Stimulated activated memory B cell treated with anti-CD40 and anti-IgM and Interleukin-4, amounts not matched to agents 10 μg/mL and 1 μg/mL and 100 μg/mL, for 72 hours (primary cell): ENCODE measurements at regions not wholly inside any gene's neighbourhood (a gene's known extent, or its start where the extent isn't known, plus 50 kb on each side); places are given as distances from the start of the nearest gene placed in this dataset.

Experiments
- ATAC-seq: fragments of 150-1000 bp; cut with Tn5 transposase; 2 replicates; pipeline ENCODE4 v1.10.0; 2021
- H3K27ac Mint-ChIP-seq: one replicate; pipeline ENCODE4 v1.8.0; 2022; ENCODE audit warnings: mild to moderate bottlenecking, mixed read lengths
- H3K27me3 Mint-ChIP-seq: one replicate; pipeline ENCODE4 v1.8.0; 2022; ENCODE audit warnings: mixed read lengths
- H3K36me3 Mint-ChIP-seq: one replicate; pipeline ENCODE4 v1.8.0; 2022; ENCODE audit warnings: mixed read lengths
- H3K4me1 Mint-ChIP-seq: one replicate; pipeline ENCODE4 v1.8.0; 2022; ENCODE audit warnings: mixed read lengths
- H3K4me3 Mint-ChIP-seq: one replicate; pipeline ENCODE4 v1.8.0; 2022; ENCODE audit warnings: mild to moderate bottlenecking, moderate library complexity, mixed read lengths
- H3K9me3 Mint-ChIP-seq: one replicate; pipeline ENCODE4 v1.8.0; 2022; ENCODE audit warnings: mixed read lengths

DNA sequence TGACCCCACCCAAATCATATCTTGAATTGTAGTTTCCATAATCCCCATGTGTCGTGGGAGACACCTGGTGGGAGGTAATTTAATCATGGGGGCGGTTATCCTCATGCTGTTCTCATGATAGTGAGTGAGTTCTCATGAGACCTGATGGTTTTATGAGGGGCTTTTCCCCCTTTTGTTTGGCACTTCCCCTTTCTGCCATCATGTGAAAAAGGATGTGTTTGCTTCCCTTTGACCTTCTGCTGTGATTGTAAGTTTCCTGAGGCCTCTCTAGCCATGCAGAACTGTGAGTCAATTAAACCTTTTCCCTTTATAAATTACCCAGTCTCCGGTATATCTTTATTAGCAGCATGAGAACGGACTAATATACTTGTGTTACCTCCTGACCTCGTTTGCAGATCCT is 156.6 kb upstream of the MTNR1B start:
- no peak for ATAC-seq

DNA sequence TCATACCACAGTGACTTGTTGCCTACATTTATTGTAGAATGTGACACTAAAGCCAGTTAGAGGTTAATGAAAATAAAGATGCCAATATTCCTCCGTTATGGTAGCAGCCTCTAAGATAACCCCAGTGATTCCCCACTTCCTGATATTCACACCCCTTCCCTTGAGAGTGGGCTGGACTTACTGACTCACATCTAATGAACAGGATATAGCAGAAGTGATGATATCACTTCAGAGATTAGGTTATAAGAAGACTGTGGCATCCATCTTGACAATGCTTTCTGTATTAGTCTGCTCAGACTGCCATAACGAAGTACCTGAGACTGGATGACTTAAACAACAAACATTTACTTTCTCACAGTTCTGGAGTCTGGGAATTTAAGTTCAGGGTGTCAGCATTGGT is 149.6 kb upstream of the MTNR1B start:
- Mint-ChIP-seq H3K36me3 (no peaks in the 10 kb centered on the region), H3K4me1 (no peaks in the 10 kb centered on the region), H3K27ac (no peak overlapping the region), H3K9me3 (no peaks in the 10 kb centered on the region), H3K4me3 (no peak overlapping the region), H3K27me3 (no peaks in the 10 kb centered on the region)
- no peak for ATAC-seq

More for the DNA sequence above, 156.6 kb upstream of the MTNR1B start:
- H3K27ac Mint-ChIP-seq: no peak overlapping the region
- no peak overlapping the region for H3K4me3 Mint-ChIP-seq
- H3K27me3 Mint-ChIP-seq: no peaks in the 10 kb centered on the region
- H3K4me1 Mint-ChIP-seq: no peaks in the 10 kb centered on the region
- peaks cover 3% of the 10 kb centered on the region for H3K9me3 Mint-ChIP-seq
- H3K36me3 Mint-ChIP-seq: no peaks in the 10 kb centered on the region

DNA sequence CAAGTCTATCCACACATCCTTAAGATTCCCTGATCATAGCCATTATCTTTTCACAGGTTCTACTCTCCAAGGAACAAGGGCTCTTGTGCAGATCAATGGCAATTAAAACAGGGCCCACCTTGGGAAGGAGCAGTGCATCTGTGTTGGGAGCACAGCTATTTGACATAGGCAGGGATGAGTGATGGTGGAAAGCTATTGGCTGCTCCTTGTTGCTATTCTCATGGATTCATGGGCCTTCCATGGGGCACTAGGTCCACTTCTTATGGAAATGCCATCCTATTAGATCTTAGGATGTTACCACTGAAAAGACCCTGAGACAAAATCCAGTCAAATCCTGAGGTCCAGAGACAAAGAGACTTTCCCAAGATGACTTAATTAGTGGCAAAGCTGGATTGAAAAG is 148.6 kb upstream of the MTNR1B start:
- no peak overlapping the region for H3K27ac Mint-ChIP-seq
- no peaks in the 10 kb centered on the region for H3K36me3 Mint-ChIP-seq
- H3K9me3 Mint-ChIP-seq: no peaks in the 10 kb centered on the region
- no peaks in the 10 kb centered on the region for H3K27me3 Mint-ChIP-seq
- no peaks in the 10 kb centered on the region for H3K4me1 Mint-ChIP-seq
- no peak for ATAC-seq
- no peak overlapping the region for H3K4me3 Mint-ChIP-seq

DNA sequence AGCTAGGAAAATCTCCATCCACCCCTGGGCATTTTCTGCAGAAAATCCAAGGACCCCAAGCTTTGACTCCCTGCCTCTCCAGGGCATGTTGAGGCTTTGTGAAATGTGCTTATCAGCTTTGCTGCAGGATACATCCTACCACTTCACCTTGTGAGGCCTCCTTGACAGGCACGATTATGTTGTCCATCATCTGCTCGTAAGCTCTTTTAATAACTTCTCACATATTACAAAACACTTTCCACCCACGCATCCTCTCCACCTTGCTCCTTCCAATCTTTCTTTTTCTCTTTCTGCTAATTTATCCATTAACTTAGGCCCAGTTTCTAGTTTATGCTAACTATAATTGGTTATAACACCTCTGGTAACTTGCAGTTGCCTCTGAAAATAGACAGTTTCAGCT is 147.0 kb upstream of the MTNR1B start:
- ATAC-seq: no peak
- Mint-ChIP-seq H3K4me3 (no peak overlapping the region), H3K36me3 (no peaks in the 10 kb centered on the region), H3K4me1 (no peaks in the 10 kb centered on the region), H3K27ac (no peak overlapping the region), H3K9me3 (no peaks in the 10 kb centered on the region), H3K27me3 (no peaks in the 10 kb centered on the region)

DNA sequence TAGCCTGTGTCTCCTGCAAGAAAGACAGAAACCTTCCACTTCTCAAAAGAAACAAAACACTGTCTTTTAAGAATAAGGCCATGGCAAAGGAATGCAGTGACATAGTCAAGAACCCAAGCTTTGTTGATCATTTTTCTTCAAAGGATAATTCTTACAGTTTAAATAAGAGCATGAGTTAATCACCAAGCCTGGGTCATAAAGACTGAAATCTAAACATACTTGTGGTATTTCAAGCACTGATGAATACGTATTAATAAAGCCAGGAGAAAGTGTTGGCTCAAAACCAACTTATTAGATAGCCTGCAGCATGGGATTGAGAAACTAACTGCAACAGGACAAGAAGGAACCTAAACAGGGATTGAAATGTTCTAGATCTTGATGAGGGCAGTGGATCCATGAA is 143.3 kb upstream of the MTNR1B start:
- Mint-ChIP-seq H3K27me3 (no peaks in the 10 kb centered on the region), H3K4me3 (no peak overlapping the region), H3K9me3 (no peaks in the 10 kb centered on the region), H3K36me3 (no peaks in the 10 kb centered on the region), H3K4me1 (no peaks in the 10 kb centered on the region), H3K27ac (no peak overlapping the region)
- ATAC-seq: no peak

DNA sequence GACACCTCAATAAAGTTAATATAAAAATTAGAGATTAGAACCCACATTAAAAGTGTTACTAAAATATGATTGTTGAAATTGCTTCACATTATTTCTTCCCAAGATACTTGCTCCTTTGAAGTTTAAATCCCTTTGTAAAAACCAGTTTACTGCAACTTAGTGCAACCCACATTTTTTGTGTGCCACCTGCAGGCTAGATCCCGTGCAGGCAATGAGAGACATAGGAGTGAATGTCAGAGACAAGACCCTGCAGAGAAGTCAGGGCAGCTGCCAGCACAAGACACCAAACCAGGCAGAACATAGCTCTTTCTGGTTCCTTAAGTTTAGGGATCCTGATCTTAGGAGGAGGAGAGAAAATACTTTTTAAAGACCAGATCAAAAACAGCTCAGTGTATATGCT is 142.8 kb upstream of the MTNR1B start:
- Mint-ChIP-seq H3K27ac (no peak overlapping the region), H3K36me3 (no peaks in the 10 kb centered on the region), H3K4me1 (no peaks in the 10 kb centered on the region), H3K27me3 (peaks cover 4% of the 10 kb centered on the region), H3K9me3 (peaks cover under 1% of the 10 kb centered on the region), H3K4me3 (no peak overlapping the region)
- ATAC-seq: no peak

DNA sequence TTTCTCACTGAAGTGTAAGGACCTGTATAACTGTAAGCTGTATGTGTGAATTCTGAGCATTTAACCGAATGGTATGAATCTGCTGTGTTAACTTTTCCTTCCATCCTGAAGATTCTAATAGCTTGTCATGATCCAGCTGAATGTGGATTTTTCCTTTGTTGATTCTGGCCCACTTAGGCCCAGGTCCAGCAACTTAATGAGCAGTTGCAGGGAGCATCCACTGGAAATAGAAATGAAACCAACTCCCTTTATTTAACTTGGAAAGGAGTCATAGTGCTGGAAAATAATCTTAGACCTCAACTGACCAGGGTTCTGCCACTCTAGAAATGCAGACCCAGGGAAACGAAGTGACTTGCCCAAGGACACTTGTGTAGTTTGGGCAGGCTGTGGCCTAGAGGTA is 142.3 kb upstream of the MTNR1B start:
- no peak for ATAC-seq
- peaks cover 2% of the 10 kb centered on the region for H3K9me3 Mint-ChIP-seq
- H3K4me1 Mint-ChIP-seq: no peaks in the 10 kb centered on the region
- H3K27ac Mint-ChIP-seq: no peak overlapping the region
- peaks cover 9% of the 10 kb centered on the region for H3K27me3 Mint-ChIP-seq
- H3K4me3 Mint-ChIP-seq: no peak overlapping the region
- H3K36me3 Mint-ChIP-seq: no peaks in the 10 kb centered on the region

DNA sequence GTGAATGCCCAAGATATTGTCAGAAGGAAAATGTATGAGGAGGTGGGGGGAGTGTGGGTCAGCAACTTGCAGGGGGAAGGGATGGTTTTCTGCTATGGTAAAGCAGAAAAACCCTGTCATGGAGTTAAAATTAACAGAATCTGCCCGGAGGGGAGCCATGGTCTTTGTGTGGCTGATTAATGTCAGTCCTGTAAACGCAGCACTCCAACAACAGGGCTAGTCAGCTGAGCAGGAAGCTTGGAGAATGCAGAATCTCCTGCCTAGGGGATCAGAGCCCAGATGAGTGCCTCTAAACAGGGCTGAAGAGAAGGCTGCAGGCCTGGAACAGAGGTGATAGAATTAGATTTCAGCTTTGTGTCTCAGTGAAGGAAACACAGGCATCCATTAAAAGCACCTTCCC is 140.9 kb upstream of the MTNR1B start:
- peaks cover 9% of the 10 kb centered on the region for H3K27me3 Mint-ChIP-seq
- H3K4me1 Mint-ChIP-seq: no peaks in the 10 kb centered on the region
- H3K27ac Mint-ChIP-seq: no peak overlapping the region
- no peak for ATAC-seq
- no peaks in the 10 kb centered on the region for H3K36me3 Mint-ChIP-seq
- H3K4me3 Mint-ChIP-seq: no peak overlapping the region
- H3K9me3 Mint-ChIP-seq: peaks cover 2% of the 10 kb centered on the region

DNA sequence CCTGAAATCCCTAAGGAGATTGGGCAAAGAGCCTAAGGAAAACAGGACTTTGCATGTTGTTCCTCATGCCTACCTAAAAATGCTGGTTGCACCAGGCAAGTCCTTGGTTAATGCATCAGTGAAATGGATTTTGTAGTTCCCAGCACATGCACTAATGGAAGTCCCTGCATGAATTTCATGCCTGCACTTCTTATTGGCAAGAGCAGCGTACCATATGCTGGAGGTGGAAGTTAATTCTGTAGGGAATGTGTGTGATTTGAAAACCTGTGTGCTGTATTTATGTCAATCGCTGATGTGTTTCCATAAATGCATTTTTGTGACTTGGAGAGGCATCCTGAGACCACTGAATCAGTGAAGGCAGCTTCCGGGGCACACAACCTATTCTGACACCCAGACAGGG is 140.3 kb upstream of the MTNR1B start:
- H3K27ac Mint-ChIP-seq: no peak overlapping the region
- H3K36me3 Mint-ChIP-seq: no peaks in the 10 kb centered on the region
- no peaks in the 10 kb centered on the region for H3K4me1 Mint-ChIP-seq
- peaks cover 2% of the 10 kb centered on the region for H3K9me3 Mint-ChIP-seq
- ATAC-seq: no peak
- H3K4me3 Mint-ChIP-seq: no peak overlapping the region
- H3K27me3 Mint-ChIP-seq: peaks cover 9% of the 10 kb centered on the region

DNA sequence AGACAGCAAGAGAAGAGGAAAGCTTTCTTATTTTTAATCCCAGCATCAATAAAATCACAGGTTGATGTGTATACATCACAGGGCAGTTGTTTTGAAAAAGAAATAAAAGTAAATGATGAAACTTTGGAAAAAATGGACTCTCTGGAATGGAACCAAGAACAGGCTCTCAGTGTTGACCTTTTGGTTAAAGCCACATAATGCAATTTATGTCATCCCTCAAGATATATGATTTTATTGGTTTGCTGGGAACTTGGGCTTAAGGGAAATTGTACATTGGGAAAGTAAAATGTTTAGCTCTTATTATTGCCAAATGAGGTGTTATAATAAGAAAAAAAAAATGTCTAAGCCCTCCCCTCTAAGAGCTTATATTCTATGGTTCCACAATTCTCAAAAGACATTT is 139.8 kb upstream of the MTNR1B start:
- ATAC-seq: no peak
- no peaks in the 10 kb centered on the region for H3K4me1 Mint-ChIP-seq

DNA sequence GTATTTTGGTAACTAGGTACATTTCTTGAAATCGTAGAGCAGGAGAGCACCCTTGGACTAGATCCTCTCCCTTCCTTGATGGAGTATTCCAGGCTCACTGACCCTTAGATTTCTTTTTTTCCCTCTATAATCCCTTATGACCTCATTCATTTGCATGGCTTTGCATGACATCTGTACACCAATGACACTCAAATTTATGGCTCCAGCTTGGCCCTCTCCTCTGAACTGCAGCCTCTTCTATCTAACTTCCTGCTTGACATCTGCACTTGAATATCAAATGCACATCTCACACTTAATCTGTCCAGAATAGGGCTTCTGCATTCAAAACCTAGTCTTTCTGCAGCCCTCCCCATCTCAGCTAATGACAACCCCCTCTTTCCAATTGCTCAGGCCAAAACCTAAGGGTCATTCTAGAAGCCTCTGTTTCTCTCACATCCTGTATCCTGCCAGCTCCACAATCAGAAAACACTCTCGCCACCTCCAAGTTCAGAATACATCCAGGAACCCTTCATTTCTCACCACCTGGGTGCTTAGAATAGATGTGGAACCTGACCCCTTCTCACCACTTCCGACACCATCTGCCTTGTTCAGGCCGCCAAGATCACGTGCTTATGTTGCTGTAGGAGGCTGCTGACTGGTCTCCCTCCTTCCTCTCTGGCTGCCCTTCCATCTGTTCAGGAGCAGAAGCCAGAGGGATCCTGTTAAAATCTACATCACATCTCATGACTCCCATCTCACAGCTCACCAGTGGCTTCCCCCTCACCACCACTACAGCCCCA is 138.9 kb upstream of the MTNR1B start:
- Mint-ChIP-seq H3K4me3 (no peak overlapping the region), H3K36me3 (no peaks in the 10 kb centered on the region), H3K9me3 (peaks cover 2% of the 10 kb centered on the region), H3K4me1 (no peaks in the 10 kb centered on the region), H3K27me3 (peaks cover 9% of the 10 kb centered on the region), H3K27ac (no peak overlapping the region)
- ATAC-seq: no peak

More for the DNA sequence above, 139.8 kb upstream of the MTNR1B start:
- H3K9me3 Mint-ChIP-seq: peaks cover 2% of the 10 kb centered on the region
- no peak overlapping the region for H3K27ac Mint-ChIP-seq
- peaks cover 9% of the 10 kb centered on the region for H3K27me3 Mint-ChIP-seq
- no peak overlapping the region for H3K4me3 Mint-ChIP-seq
- H3K36me3 Mint-ChIP-seq: no peaks in the 10 kb centered on the region

DNA sequence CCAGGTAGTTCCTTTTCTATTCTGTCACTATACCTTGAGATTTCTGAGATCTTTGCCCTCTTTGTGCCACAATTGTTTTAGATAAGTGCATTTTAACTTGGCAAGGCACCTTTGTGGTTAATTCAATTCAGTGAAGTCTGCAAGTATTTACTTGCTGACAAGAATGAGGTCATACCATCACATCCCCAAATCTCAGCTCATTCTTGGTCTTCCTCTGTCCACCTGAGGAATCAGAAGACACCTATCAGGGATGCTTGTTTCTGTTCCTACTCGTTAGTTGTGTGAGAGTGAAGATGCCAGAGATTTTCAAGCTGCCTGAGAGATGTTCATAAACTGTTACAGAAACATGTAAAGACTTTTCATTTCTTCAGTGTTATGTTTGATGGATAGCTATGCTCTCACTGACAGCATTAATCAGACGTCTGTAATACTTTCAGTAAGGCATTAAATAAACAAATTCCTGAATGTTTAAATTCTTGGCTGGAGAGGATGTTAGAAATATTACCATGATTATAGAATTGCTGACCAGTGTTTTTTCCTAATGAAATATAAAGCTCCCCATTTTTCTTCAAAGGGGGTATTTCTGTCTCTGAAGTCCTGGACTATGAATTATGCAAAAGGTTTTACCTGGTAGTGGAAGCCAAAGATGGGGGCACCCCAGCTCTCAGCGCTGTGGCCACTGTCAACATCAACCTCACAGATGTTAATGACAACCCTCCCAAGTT is 135.0 kb upstream of the MTNR1B start:
- H3K4me1 Mint-ChIP-seq: no peaks in the 10 kb centered on the region
- no peak overlapping the region for H3K4me3 Mint-ChIP-seq
- peaks cover 9% of the 10 kb centered on the region for H3K27me3 Mint-ChIP-seq
- no peaks in the 10 kb centered on the region for H3K36me3 Mint-ChIP-seq
- no peak overlapping the region for H3K27ac Mint-ChIP-seq
- peaks cover 2% of the 10 kb centered on the region for H3K9me3 Mint-ChIP-seq
- ATAC-seq: no peak

DNA sequence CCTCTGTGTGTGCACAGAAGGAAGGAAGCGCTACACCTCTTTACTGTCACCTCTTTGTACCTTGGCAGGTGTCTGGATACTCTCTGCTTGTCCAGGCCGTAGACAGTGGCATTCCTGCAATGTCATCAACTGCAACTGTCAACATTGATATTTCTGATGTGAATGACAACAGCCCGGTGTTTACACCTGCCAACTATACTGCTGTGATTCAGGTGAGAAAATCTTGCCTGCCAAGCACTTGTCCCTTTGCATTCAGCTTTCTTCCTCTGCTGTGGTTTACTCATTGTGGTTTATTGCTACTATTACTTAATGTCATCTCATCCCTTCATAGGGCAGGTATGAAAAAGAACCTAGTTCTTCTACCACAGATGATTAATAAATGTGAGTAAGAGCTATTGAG is 131.9 kb upstream of the MTNR1B start:
- H3K4me3 Mint-ChIP-seq: no peak overlapping the region
- ATAC-seq: no peak
- no peaks in the 10 kb centered on the region for H3K36me3 Mint-ChIP-seq
- no peaks in the 10 kb centered on the region for H3K9me3 Mint-ChIP-seq
- H3K27me3 Mint-ChIP-seq: no peaks in the 10 kb centered on the region
- H3K27ac Mint-ChIP-seq: no peak overlapping the region
- no peaks in the 10 kb centered on the region for H3K4me1 Mint-ChIP-seq

DNA sequence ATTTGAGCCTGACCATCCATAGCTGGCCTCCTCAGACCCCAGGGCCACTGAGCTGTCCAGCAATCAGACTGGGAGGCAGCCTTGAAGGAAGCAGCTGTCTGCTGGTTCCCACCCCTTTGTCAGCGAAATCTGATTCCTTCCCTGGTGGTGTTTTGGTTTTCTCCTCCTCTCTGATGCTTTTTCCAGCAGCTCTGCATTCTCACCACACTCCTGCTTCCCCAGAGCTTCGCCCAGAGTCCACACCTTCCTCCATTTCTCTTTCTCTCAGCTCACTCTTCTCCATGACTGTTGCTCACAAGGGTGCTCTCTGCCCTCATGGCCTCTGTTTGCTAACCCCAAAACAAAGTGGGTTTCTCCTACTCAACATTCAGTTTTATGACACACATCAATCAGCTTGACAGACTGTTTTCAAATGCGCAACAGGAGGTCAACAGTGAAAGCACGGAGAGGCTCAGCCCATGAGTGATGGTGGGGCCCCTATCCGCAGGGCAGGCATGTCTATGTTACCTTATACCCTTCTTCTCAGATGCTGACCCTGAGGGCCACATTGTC is 130.6 kb upstream of the MTNR1B start:
- Mint-ChIP-seq H3K9me3 (no peaks in the 10 kb centered on the region), H3K27ac (no peak overlapping the region), H3K4me3 (no peak overlapping the region), H3K36me3 (no peaks in the 10 kb centered on the region), H3K4me1 (no peaks in the 10 kb centered on the region), H3K27me3 (no peaks in the 10 kb centered on the region)
- no peak for ATAC-seq

DNA sequence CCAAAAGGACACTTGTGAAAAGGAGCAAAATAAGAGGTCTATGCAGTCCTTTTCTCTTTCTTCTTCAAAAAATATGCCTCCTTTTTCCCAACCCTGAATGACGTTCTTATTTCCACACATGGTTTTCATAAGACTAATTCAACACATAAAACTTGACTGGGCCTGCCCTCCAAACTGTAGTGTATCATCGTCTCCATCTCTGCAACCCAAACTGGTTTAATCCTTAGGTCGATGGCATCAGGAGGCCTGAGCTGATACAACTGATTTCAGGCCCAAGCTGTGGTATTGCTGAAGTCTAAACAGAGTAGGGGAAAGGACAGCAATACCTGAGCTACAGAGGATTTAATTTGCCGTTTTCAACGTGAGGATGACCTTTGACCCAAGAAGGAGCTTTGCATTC is 130.0 kb upstream of the MTNR1B start:
- Mint-ChIP-seq H3K27me3 (no peaks in the 10 kb centered on the region), H3K36me3 (no peaks in the 10 kb centered on the region), H3K27ac (no peak overlapping the region), H3K9me3 (no peaks in the 10 kb centered on the region), H3K4me1 (no peaks in the 10 kb centered on the region), H3K4me3 (no peak overlapping the region)
- ATAC-seq: no peak

DNA sequence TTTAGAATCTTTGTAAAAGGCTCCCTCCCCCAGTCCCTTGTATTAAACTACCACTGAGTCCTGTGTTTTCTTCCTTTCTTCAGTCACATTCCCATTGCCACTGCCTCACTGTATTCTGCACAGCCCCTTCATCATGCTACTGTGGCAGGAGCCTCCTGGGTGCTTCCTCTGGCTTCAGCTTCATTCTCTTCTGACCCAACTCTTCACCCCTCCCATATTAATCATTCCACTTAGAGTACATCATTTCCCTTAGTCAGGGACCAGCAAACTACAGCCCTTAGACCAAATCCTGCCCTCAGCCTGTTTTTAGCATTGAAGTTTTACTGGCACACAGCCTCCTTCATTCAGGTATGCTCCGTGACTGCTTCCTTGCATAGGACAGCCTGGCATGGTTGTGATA is 127.7 kb upstream of the MTNR1B start:
- Mint-ChIP-seq H3K27me3 (no peaks in the 10 kb centered on the region), H3K36me3 (no peaks in the 10 kb centered on the region), H3K27ac (no peak overlapping the region)

More for the DNA sequence above, 127.7 kb upstream of the MTNR1B start:
- ATAC-seq: no peak
- no peak overlapping the region for H3K4me3 Mint-ChIP-seq
- no peaks in the 10 kb centered on the region for H3K4me1 Mint-ChIP-seq
- H3K9me3 Mint-ChIP-seq: no peaks in the 10 kb centered on the region
